Fibroblast of skin of left biceps (primary cell): ENCODE measurements at regions not wholly inside any gene's neighbourhood (a gene's known extent, or its start where the extent isn't known, plus 50 kb on each side); places are given as distances from the start of the nearest gene placed in this dataset.

ENCODE experiments used
- DNase-seq, 2 experiments: peaks; one replicate each; pipeline ENCODE4 v3.0.0-alpha.2; 2013; ENCODE audit warnings: low read depth in 2 of 2

DNA sequence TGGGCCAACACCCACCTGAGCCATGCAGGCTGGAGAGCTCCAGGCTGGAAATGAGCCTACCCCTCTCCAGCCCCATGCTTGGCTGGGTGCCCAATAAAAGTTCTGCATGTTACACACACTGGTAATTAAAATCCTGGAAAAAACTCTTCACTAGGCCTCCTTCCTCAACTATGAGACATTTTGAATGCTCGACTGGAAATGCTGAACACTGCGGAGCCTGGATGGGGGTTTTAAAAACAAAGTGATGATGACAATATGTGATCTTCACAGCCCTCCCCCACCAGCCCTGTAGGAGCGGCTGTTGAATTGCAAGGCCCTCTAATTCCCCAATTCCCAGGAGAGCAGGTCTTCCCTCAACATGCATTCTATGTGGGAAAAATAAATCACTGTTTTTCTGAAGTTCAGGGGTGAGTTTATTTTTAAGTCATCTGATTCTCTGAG is 179.2 kb downstream of the TTC32 start:
- DNase-seq: peak; percentile 57 to 65

GRCh38 chr2:19720306-19720705 is 181.5 kb downstream of the TTC32 start:
- DNase-seq: no peak

DNA sequence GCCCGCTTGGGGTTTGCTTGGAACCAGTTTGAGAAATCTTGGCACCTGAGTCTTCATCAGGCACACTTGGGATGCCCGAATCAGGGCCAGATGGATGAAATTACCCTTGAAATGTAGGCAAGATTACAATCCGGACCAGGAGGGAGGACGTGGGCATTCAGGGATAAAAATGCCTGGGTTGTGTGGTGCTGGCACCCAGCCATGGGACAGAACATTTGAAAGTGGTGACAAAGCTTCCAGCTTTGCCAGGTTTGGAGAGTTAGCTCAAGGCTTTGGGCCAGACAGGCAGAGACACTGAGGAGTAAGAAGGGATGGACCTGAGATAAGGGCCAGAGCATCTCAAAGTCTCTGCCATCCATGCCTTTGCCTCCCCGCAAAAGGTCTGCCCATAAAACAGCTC is 182.2 kb downstream of the TTC32 start:
- DNase-seq: no peak

DNA sequence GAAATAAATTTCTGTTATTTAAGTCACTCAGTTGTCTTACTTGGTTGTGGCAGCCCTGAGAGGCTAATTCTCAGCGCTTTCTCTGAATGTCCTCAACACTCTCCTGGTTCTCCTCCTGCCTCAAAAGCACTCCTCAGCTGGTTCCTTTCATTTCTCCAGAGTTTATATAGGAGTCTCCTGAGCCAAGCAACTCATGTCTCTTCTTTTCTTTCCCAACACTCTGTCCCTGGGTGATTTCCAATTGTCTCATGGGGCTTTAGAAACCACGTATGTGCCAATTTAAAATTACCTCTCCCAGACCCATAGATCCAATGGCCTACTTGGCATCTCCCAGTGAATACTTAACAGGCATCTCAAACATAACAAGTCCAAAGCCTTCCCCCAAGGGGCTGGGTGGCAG is 184.3 kb downstream of the TTC32 start:
- DNase-seq: no peak

DNA sequence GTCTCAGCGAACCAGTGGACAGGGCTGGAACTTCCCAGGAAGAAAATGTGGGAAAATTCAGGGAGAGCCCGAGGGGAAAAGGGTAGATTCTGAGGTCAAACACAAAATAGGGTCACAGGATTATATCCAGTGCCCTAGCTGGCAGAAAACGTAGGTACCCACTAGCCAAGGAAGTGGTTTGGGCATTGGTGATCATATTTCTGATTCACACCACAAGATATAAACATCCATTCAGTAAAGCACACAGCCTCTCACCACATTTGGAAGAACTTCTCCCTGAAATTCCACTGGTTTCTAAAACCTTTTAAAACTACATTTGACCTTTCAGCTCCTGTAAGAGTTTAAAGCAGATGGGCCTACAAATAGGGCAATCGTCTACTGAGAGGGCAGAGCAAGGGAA is 186.9 kb downstream of the TTC32 start:
- DNase-seq: no peak

GRCh38 chr2:19712850-19713249 is 188.9 kb downstream of the TTC32 start:
- no peak for DNase-seq

- peak; percentile 87 to 88 for DNase-seq
Measured at GRCh38 chr2:19711470-19712372, 190.1 kb downstream of the TTC32 start.

GRCh38 chr2:19710230-19710629 is 191.6 kb downstream of the TTC32 start:
- no peak for DNase-seq

GRCh38 chr2:19709553-19709952 is 192.2 kb downstream of the TTC32 start:
- no peak for DNase-seq

- no peak for DNase-seq
Measured at GRCh38 chr2:19708776-19709175, 193.0 kb downstream of the TTC32 start.

DNA sequence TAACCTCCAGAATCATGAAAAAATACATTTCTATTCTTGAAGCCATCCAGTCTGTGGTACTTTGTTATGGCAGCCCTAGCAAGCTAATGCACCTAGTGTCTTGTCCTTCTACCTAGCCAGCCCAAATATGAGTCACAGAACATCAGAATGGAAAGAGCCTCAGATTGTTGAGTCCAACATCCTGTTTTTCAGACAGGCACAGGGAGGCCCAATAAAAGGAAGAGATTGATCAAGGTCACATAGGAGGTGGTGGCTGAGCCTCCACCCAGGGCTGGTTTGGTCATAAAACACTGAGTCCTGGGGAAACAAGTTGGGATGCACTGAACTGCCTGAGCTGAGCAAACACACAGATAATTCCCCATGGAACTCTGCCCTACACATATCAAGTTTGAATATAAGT is 195.5 kb downstream of the TTC32 start:
- no peak for DNase-seq

DNA sequence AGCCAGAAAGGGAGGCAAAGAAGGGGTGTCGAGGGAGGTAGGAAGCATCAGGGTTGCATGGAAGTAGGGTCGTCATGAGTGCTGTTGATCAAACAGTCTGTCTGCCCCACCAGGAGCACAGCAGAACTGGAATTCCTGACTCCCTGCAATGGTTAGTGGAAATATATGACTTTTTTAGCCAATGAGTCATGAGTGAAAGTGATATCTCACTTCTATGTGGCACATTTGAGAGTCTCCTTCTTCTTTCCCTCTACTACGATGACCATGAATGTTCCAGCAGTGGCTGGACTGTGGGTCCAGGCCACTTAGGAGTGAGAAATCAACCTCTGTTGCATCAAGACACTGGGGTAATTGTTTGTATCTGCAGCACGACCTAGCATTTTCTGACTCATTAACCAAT is 199.5 kb downstream of the TTC32 start:
- DNase-seq: no peak

DNA sequence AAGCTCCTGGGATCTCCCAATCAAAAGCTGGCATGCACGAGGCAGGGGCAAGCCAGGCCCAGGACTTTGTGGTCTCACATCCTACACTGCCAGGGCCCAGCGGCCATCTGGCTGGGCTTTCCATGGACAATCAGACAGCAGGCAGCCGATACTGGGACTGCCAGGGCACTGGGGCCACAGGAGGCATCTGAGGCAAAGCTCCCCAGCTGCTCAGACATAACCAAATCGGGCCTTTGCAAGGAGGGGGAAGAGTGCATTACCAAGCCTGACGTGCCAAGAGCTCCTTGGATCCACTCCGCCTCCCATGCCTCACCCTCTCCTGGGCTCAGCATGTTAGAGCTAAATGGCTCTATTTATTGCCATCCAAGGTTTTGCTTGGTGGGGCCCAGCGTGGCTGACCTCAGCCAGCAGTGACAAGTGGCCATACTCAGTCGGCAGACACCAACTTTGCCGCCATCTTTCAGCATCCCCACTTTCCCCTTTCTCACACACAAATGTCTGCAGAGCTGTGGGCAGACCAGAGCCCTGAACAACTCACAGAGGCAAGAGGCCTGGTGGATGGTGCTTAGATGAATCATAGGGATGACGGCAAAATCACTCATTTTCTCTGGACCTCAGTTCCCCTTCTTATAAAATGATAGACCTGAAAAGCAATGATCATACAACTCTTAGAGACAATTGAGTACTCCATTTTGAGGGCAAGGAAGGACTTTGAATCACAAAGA is 200.8 kb downstream of the TTC32 start:
- no peak for DNase-seq

DNA sequence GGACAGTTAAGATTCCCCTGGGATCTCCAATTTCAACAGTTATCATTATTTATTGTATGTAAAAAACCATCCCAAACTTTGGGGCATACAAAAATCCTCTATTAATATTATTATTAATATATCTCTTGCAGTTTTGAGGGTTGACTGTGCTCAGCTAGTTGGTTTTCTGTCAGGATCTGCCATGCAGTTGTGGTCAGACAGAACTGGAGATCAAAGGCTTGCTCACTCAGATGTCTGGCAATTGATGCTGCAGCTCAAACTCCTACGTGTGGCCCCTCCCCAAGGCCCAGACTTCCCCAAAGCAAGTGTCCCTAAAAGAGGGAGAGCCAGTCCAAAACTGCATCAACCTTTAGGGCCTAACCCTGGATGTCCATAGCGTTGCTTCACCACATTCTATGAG is 204.7 kb downstream of the TTC32 start:
- no peak for DNase-seq

DNA sequence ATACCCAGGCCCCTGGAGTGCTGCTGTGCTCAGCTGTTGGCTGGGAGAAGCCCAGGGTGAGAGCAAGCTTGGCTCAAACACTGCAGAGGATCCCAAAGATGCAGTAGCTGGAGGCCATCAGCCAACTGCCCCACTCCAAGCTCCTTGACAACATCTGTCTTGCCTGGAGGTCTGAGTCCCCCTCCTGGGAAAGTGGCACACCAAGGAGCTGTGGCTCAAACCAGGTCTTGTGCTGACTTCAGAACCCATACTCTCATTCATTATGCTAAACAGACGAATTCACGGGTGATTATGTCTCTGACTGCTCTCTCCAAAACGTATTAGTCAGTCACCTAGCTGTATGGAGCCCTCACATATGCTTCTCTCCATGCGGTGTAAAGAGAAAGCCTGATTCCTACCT is 206.1 kb downstream of the TTC32 start:
- DNase-seq: no peak

DNA sequence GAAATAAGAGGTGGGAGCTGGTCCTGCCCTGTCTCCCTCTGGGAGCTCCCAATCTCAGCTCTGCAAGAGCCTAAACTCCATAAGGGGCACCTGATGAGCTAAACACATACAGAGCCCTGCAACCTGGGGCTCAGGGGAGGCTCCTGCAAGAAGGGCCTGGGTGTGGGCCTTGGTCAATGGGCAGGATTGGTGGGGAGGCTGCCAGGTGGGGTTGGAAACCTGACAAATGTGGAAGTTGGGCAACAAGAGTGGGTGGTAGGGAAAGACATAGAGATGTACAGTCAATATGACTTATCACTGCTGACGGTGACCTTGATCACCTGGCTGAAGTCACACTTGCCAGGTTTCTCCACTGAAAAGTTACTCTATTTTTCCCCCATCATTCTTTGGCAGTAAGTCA is 209.9 kb downstream of the TTC32 start:
- DNase-seq: no peak

GRCh38 chr2:19690429-19690828 is 211.4 kb downstream of the TTC32 start:
- DNase-seq: no peak

- DNase-seq: no peak
Measured at GRCh38 chr2:19689646-19690168, 212.1 kb downstream of the TTC32 start.

DNA sequence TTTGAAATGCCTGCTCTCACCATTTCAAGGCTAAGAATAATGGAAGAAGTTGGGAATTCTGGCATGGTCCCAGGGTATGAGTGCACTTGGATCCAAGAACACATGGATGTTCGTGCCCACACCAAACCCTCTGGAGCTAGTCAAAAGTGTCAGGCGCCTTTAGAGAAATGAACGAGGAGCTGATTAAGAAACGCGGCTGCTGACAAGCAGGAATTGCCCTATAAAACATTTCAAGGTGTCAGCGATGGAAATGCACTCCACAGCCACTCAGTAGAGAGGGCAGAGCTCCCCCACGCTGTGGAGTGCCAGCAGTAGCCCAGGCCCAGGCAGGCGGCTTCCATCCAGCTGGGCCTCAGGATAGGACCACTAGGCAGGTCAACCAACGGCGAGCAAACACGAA is 213.7 kb downstream of the TTC32 start:
- DNase-seq: no peak

DNA sequence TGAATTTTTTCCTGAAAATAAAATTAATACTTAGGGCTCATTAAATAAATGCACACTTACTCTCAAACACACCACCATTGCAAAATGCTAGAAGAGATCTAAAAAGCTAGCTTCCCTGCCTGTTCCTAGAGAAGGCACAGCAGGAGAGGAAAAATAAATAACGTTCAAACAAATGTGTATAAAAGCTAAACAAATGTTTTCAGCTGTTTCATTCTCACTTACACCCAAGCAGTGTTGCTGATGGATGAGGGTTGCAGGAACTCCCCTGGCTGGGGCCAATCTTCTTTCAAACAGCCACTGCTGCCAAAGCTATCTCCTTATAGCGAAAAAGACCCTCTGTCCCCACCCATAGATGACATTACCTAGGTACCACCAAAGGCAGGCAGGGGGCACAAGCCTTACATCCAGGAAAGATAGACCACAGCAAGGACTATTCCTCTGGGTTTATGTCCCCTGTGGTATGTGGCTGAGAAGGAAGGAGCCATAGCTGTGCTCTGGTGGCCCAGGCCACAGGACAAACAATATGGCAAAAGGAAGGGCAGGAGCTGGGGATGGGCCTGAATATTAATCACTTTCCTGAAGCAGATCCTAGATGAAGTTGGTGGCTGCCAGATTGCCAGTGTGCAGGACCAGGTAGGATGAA is 214.6 kb downstream of the TTC32 start:
- no peak for DNase-seq

- DNase-seq: no peak
Measured at GRCh38 chr2:19686439-19686838, 215.3 kb downstream of the TTC32 start.

- DNase-seq: no peak
Measured at GRCh38 chr2:19685731-19686130, 216.1 kb downstream of the TTC32 start.
